Spinal cord (tissue), 9 donors: ENCODE measurements at regions not wholly inside any gene's neighbourhood (a gene's known extent, or its start where the extent isn't known, plus 50 kb on each side); places are given as distances from the start of the nearest gene placed in this dataset.

ENCODE experiments used
- DNase-seq, 6 donors: peaks; one replicate each; pipeline versions ENCODE4 v3.0.0 to v3.0.0-alpha.2; 2013 to 2015; ENCODE audit warnings: low spot score in 6 of 6, low read depth in 4 of 6
- H3K27ac ChIP-seq: one replicate; pipeline ENCODE4 v1.5.1; 2013; ENCODE audit warnings: low read depth, low read length, control low read depth
- H3K27me3 ChIP-seq: one replicate; pipeline ENCODE4 v1.6.1; 2013; ENCODE audit warnings: low read length; ENCODE audit not compliant: control insufficient read depth, insufficient read depth
- H3K36me3 ChIP-seq: one replicate; pipeline ENCODE4 v1.6.1; 2013; ENCODE audit warnings: low read length; ENCODE audit not compliant: control insufficient read depth, insufficient read depth
- H3K4me1 ChIP-seq: one replicate; pipeline ENCODE4 v1.6.1; 2013; ENCODE audit warnings: low read length; ENCODE audit not compliant: control insufficient read depth, insufficient read depth
- H3K4me3 ChIP-seq: one replicate; pipeline ENCODE4 v1.5.1; 2013; ENCODE audit warnings: low read depth, low read length, control low read depth
- H3K9me3 ChIP-seq: one replicate; pipeline ENCODE4 v1.6.1; 2013; ENCODE audit warnings: low read length; ENCODE audit not compliant: control insufficient read depth, insufficient read depth
- WGBS: methylation state at CpG from one replicate; pipeline ENCODE4 v1.1.5; 2013; ENCODE audit warnings: missing lambda C conversion rate; ENCODE audit not compliant: insufficient coverage; 5-methylcytosine and 5-hydroxymethylcytosine counted together
- donor health status: healthy.

- Histone ChIP-seq H3K4me3 (no peak overlapping the region), H3K36me3 (no peaks in the 10 kb centered on the region), H3K27me3 (no peaks in the 10 kb centered on the region), H3K4me1 (no peaks in the 10 kb centered on the region), H3K27ac (no peak overlapping the region), H3K9me3 (no peaks in the 10 kb centered on the region)
- WGBS, result 86% methylated on average over 1 of the region's 4 CpGs
- DNase-seq, result no peak
Observed at GRCh38 chr4:127534041-127534825, 98.5 kb upstream of the INTU start.

DNA sequence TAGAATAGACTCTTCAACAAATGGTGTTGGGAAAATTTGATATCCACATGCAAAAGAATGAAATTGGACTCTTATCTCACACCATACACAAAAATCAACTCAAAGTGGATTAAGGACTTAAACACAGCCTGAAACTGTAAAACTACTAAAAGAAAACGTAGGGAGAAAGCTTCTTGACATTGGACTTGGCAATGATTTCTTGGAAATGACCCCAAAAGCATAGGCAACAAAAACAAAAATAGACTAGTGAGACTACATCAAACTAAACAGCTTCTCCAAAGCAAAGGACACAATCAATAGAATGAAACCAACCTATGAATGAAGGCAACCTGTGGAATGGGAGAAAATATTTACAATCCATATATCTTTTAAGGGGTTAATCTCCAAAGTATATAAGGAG lies 94.7 kb upstream of the INTU start:
- no peaks in the 10 kb centered on the region for H3K36me3 ChIP-seq
- no peak overlapping the region for H3K4me3 ChIP-seq
- H3K27ac ChIP-seq, result no peak overlapping the region
- WGBS, result no CpG with 5 or more reads among the region's 1 CpG
- no peaks in the 10 kb centered on the region for H3K9me3 ChIP-seq
- no peaks in the 10 kb centered on the region for H3K4me1 ChIP-seq
- DNase-seq, result no peak
- no peaks in the 10 kb centered on the region for H3K27me3 ChIP-seq

GRCh38 chr4:127540497-127541025 lies 92.2 kb upstream of the INTU start:
- no peak for DNase-seq
- Histone ChIP-seq H3K4me1 (no peaks in the 10 kb centered on the region), H3K4me3 (no peak overlapping the region), H3K9me3 (no peaks in the 10 kb centered on the region), H3K27me3 (no peaks in the 10 kb centered on the region), H3K27ac (no peak overlapping the region), H3K36me3 (no peaks in the 10 kb centered on the region)
- WGBS, result no CpG with 5 or more reads among the region's 3 CpGs

- no peak overlapping the region for H3K4me3 ChIP-seq
- H3K27me3 ChIP-seq, result no peaks in the 10 kb centered on the region
- H3K4me1 ChIP-seq, result no peaks in the 10 kb centered on the region
- H3K36me3 ChIP-seq, result no peaks in the 10 kb centered on the region
- H3K9me3 ChIP-seq, result no peaks in the 10 kb centered on the region
- DNase-seq, result no peak
- H3K27ac ChIP-seq, result no peak overlapping the region
Observed at GRCh38 chr4:127545271-127545670, 87.5 kb upstream of the INTU start.

DNA sequence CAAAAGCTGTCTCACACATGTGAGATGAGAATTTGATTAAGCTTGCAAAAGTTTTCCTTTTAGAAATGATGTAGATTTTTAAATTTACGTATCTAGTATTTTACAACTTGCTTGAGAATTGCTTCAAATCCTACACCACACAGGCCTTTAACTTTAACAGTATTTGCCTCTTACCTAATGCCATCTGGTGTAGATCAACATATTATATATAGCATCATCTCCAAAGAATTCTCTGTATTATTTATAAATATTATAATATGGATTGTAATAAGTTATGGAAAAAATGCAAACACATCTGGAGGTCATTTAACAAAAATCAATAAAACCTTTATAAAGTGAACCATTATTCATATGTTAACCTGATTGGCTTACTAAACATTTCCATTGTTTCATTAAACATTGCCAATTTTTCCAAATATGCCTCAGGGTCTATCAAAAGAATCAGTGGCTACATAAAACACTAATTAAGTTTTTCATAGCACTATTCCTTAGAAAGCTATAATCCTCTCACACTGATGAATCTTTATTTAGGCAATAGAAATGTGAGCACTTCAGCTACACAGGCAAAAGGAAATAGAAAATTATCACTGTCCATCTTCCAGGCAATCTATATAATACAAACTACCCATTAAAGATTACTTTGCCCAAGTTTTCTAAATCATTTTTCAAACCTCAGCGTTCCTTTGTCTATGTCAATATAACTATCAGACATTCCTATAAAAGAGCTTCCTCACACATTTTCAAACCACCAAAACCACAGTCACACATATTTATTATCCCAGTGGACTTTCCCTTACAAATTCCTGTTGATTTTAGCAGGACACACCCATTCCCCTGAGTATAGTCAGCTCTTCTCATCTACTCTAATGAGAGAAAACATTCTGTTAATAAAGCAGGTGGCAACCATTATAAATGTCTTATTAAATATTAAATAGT lies 83.5 kb upstream of the INTU start:
- Histone ChIP-seq H3K36me3 (no peaks in the 10 kb centered on the region), H3K27ac (no peak overlapping the region), H3K9me3 (no peaks in the 10 kb centered on the region), H3K4me1 (no peaks in the 10 kb centered on the region), H3K27me3 (no peaks in the 10 kb centered on the region), H3K4me3 (no peak overlapping the region)
- peak in 1 of 6 donors; percentile 63 for DNase-seq
- WGBS, result 64% methylated on average over 1 of the region's 2 CpGs

DNA sequence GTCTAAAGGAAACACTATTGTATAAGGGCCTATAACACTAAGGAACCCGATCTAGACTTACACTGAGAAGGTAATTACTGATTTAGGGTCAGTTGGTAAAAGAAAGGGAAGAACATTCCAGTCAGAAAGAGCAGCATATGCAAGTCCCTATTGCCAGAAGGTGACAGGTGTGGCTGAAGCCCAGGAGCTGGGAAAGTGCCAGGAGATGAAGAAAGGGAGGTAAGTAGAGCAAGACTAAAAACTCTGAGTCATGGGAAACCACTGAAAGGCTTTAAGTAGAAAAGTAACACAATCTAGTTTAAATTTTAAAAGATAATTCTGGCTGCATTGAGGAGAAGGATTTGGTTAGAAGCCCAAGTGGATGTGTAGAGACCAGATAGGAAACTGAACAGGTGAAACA lies 77.7 kb upstream of the INTU start:
- no peak for DNase-seq
- Histone ChIP-seq H3K27ac (no peak overlapping the region), H3K4me1 (no peaks in the 10 kb centered on the region), H3K27me3 (no peaks in the 10 kb centered on the region), H3K9me3 (no peaks in the 10 kb centered on the region), H3K36me3 (no peaks in the 10 kb centered on the region), H3K4me3 (no peak overlapping the region)
- WGBS, result no CpG with 5 or more reads among the region's 1 CpG

DNA sequence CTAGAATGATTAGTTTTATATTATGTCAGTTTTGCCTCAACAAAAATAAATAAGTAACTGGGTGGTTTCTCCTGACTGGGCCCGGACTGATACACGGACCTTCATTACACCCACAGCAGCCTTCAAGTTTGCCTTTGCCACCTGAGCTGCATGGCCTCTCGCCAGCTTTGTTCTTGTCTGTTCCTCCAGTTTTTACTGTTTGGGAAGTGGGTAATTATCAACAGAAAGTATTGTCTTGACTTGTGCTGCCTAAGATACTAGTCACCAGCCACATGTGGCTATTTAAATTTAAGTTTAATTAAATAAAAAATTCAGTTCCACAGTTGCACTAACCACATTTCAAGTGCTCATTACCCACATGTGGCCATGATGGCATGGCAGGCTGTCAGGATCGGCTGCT lies 74.7 kb upstream of the INTU start:
- Histone ChIP-seq H3K4me1 (no peaks in the 10 kb centered on the region), H3K36me3 (no peaks in the 10 kb centered on the region), H3K9me3 (no peaks in the 10 kb centered on the region), H3K4me3 (no peak overlapping the region), H3K27ac (no peak overlapping the region), H3K27me3 (no peaks in the 10 kb centered on the region)
- DNase-seq, result no peak
- WGBS, result 80% methylated on average over 1 of the region's 4 CpGs

- H3K9me3 ChIP-seq, result no peaks in the 10 kb centered on the region
- no peak for DNase-seq
- no peak overlapping the region for H3K27ac ChIP-seq
- WGBS, result 98% methylated on average over 3 of the region's 4 CpGs
- no peaks in the 10 kb centered on the region for H3K4me1 ChIP-seq
- no peaks in the 10 kb centered on the region for H3K27me3 ChIP-seq
- H3K4me3 ChIP-seq, result no peak overlapping the region
- no peaks in the 10 kb centered on the region for H3K36me3 ChIP-seq
Observed at GRCh38 chr4:127558489-127559407, 74.0 kb upstream of the INTU start.

- Histone ChIP-seq H3K36me3 (no peaks in the 10 kb centered on the region), H3K27me3 (no peaks in the 10 kb centered on the region), H3K9me3 (no peaks in the 10 kb centered on the region), H3K4me3 (no peak overlapping the region), H3K27ac (no peak overlapping the region), H3K4me1 (no peaks in the 10 kb centered on the region)
- no peak for DNase-seq
- WGBS, result 92% methylated on average over 7 of the region's 7 CpGs
Observed at GRCh38 chr4:127559981-127560380, 72.8 kb upstream of the INTU start.
